ENCODE measurements at regions not wholly inside any gene's neighbourhood (a gene's known extent, or its start where the extent isn't known, plus 50 kb on each side); places are given as distances from the start of the nearest gene placed in this dataset.

GRCh38 chr3:181851063-181851462 is 139.3 kb downstream of the SOX2 start:
- DNase-seq (ENCODE audit: low read depth, low spot score) (no peak), FAIRE-seq (no peak)
- Histone ChIP-seq H3K27me3 (ENCODE audit: control insufficient read depth in 2 of 2, insufficient read depth in 2 of 2, low read length in 2 of 2) (no peaks in the 10 kb centered on the region), H3K79me2 (ENCODE audit: control insufficient read depth, insufficient read depth, low read length) (no peaks in the 10 kb centered on the region), H3K4me2 (ENCODE audit: insufficient read depth, low read length) (no peak overlapping the region), H3K9me1 (replicated peaks; ENCODE audit: control insufficient read depth, extremely low read depth, insufficient read depth, low read length) (no peaks in the 10 kb centered on the region), H3K4me1 (ENCODE audit: control insufficient read depth, extremely low read depth, insufficient read depth, low read length) (no peaks in the 10 kb centered on the region), H4K20me1 (replicated peaks; ENCODE audit: control insufficient read depth, extremely low read depth, insufficient read depth, low read length) (no peaks in the 10 kb centered on the region), H3K4me3 (replicated peaks in 1 of 3; ENCODE audit: insufficient read depth in 1 of 3, low read depth in 1 of 3, low read length in 3 of 3) (no peak overlapping the region), H2AFZ (ENCODE audit: low read depth, low read length) (no peak overlapping the region), H3K9ac (replicated peaks; ENCODE audit: extremely low read depth, insufficient read depth, low read length) (no peak overlapping the region), H3K36me3 (ENCODE audit: control insufficient read depth in 2 of 2, extremely low read depth in 1 of 2, insufficient read depth in 2 of 2, low read length in 2 of 2) (no peaks in the 10 kb centered on the region), H3K9me3 (replicated peaks; ENCODE audit: control insufficient read depth, insufficient read depth, low read length) (no peaks in the 10 kb centered on the region), H3K27ac (ENCODE audit: insufficient read depth, low read depth, low read length) (no peak overlapping the region)
- POLR2A ChIA-PET = no interaction called here
- intact Hi-C loops (cut with micrococcal nuclease) = no loop called here
- CTCF ChIA-PET = no interaction called here
- BruUV-seq (replicated peaks) = no TSS peak
- dilution Hi-C loops (cut with MboI; ENCODE audit: extremely low pct_ligation_motif_present, low sequenced_read_pairs) = no loop called here
- TF ChIP-seq CTCF (IDR thresholded peaks at IDR 0.05; ENCODE audit: extremely low read depth in 1 of 2, insufficient read depth in 1 of 2, low read depth in 1 of 2, low read length in 2 of 2) (no peak), EZH2 (IDR thresholded peaks at IDR 0.05; ENCODE audit: borderline replicate concordance, low read depth, low read length, severe bottlenecking) (no peak), MAX (IDR thresholded peaks at IDR 0.05; ENCODE audit: insufficient read depth, insufficient read length) (no peak), POLR2A (IDR thresholded peaks at IDR 0.05; ENCODE audit: low read depth, low read length) (no peak), FOS (IDR thresholded peaks at IDR 0.05; ENCODE audit: borderline replicate concordance, insufficient read depth, low read length) (no peak), POLR2AphosphoS5 (IDR thresholded peaks at IDR 0.05; ENCODE audit: insufficient read depth, low read depth, low read length) (no peak), JUN (IDR thresholded peaks at IDR 0.05; ENCODE audit: borderline replicate concordance, insufficient read depth, insufficient read length, low read depth) (no peak), MYC (IDR thresholded peaks at IDR 0.05; ENCODE audit: low read depth, low read length) (no peak), GATA2 (IDR thresholded peaks at IDR 0.05; ENCODE audit: insufficient read depth, insufficient read length, low read depth, low read length) (no peak)
